Mucosa of descending colon (tissue), 3 donors: ENCODE measurements at regions not wholly inside any gene's neighbourhood (a gene's known extent, or its start where the extent isn't known, plus 50 kb on each side); places are given as distances from the start of the nearest gene placed in this dataset.

ENCODE experiments used
- ATAC-seq: fragments of 200-7000 bp; cut with Tn5 transposase; one replicate; pipeline ENCODE4 v1.9.1; 2020; ENCODE audit warnings: mild to moderate bottlenecking, moderate library complexity
- DNase-seq, 3 donors: peaks; one replicate each; pipeline ENCODE4 v3.0.0-alpha.2; 2020
- H3K36me3 ChIP-seq: fragments of 200-600 bp; one replicate; pipeline ENCODE4 v1.8.0; 2021; ENCODE audit warnings: low read depth, mild to moderate bottlenecking
- H3K4me1 ChIP-seq: fragments of 200-600 bp; one replicate; pipeline ENCODE4 v1.8.0; 2021; ENCODE audit warnings: low read depth, mild to moderate bottlenecking
- H3K4me3 ChIP-seq: fragments of 200-600 bp; one replicate; pipeline ENCODE4 v1.8.0; 2021; ENCODE audit warnings: mild to moderate bottlenecking
- H3K9me3 ChIP-seq: fragments of 200-600 bp; one replicate; pipeline ENCODE4 v1.8.0; 2021; ENCODE audit warnings: mild to moderate bottlenecking
- intact Hi-C, 2 donors: fragments of 100-400 bp; cut with DNase I in 1 of 2; cut with micrococcal nuclease in 1 of 2; formaldehyde crosslinking; loops; one replicate each; pipeline versions ENCODE4 v1.11.0 to v1.11.1; 2022; cut with DNase I, micrococcal nuclease
- TF ChIP-seq, protein P1 (sequence below): fragments of 200-600 bp; IDR thresholded peaks from one replicate; pipeline ENCODE4 v1.8.0; 2022; ENCODE audit warnings: antibody characterized with exemption, mild to moderate bottlenecking
- donor health status: DM: no; HTN: no; CAD: no; lungs with moderate emphysema.
- donor health status: DM: no; HTN: no; CAD: no.
- donor health status: DM: no; HTN: yes; CAD: no.

DNA sequence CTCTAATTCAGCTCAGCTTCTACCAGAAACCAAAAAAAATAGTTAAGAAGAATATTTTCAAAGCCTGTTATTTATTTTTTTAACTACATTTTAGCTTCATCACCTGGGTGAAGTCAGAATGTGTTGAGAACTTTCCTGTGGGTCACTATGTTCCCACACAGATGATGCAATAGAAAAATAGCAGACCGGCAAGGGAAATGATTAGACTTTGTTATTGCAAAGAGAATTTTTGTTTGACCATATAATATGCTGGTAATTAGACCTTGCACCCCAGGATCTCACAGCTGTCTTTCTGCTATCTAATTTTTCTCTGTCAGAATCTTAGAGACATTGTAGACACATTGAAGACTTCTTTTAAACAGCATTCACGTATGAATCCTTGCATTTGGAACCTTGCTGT, 299.3 kb downstream of the TBX15 start:
- Histone ChIP-seq H3K9me3 (no peaks in the 10 kb centered on the region), H3K36me3 (no peaks in the 10 kb centered on the region), H3K4me3 (no peak overlapping the region), H3K4me1 (no peaks in the 10 kb centered on the region)
- intact Hi-C loops = no loop called here
- ATAC-seq = no peak
- DNase-seq = no peak
- TF ChIP-seq, protein P1, sequence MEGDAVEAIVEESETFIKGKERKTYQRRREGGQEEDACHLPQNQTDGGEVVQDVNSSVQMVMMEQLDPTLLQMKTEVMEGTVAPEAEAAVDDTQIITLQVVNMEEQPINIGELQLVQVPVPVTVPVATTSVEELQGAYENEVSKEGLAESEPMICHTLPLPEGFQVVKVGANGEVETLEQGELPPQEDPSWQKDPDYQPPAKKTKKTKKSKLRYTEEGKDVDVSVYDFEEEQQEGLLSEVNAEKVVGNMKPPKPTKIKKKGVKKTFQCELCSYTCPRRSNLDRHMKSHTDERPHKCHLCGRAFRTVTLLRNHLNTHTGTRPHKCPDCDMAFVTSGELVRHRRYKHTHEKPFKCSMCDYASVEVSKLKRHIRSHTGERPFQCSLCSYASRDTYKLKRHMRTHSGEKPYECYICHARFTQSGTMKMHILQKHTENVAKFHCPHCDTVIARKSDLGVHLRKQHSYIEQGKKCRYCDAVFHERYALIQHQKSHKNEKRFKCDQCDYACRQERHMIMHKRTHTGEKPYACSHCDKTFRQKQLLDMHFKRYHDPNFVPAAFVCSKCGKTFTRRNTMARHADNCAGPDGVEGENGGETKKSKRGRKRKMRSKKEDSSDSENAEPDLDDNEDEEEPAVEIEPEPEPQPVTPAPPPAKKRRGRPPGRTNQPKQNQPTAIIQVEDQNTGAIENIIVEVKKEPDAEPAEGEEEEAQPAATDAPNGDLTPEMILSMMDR = no peak

DNA sequence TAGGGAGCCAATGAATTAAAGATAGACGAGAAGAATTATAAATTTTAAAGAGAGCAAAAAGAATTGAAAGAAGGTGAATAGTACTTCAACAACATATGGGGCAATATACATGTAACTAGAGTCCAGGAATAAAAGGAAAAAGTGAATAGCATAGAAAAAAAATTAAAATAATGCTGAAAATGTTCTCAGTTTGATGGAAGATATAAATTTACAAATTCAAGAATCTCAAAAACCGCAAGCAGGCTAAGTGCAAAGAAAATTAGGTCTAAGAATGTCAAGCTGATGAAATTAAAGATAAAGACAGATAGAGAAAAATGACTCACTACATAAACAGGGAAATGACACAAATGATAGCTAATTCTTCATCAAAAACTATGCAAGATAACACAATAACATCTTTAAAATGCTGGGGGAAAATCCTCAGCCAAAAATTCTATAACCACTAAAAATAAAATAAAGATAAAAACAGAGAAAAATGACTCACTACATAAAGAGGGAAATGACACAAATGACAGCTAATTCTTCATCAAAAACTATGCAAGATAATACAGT, 326.3 kb downstream of the TBX15 start:
- H3K9me3 ChIP-seq = no peaks in the 10 kb centered on the region
- intact Hi-C loops = no loop called here
- no peak overlapping the region for H3K4me3 ChIP-seq
- H3K36me3 ChIP-seq = no peaks in the 10 kb centered on the region
- no peak for ATAC-seq
- no peaks in the 10 kb centered on the region for H3K4me1 ChIP-seq
- DNase-seq = no peak
- TF ChIP-seq, protein P1 = no peak

DNA sequence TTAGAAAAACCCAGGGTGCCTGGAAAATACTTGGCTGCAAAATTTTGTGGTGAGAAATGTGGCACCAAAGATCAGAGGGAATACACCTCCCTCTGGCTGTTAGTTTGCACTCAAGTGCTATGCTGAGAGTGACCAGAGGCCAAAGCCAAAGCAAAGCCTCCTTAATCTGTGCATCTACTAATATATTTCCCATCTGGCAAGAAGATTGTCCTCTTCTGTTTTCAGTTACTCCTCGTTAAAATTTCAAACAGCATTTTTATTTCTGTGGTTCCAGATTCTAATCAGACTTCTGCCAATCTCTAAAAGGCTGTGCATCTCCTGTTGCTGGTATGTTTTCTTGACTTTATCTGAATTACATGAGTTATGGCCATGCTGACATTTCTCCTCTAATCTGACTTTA, 327.4 kb downstream of the TBX15 start:
- TF ChIP-seq, protein P1 = no peak
- intact Hi-C loops = no loop called here
- no peaks in the 10 kb centered on the region for H3K4me1 ChIP-seq
- H3K9me3 ChIP-seq = no peaks in the 10 kb centered on the region
- H3K4me3 ChIP-seq = no peak overlapping the region
- H3K36me3 ChIP-seq = no peaks in the 10 kb centered on the region
- no peak for DNase-seq
- no peak for ATAC-seq

- Histone ChIP-seq H3K4me3 (no peak overlapping the region), H3K9me3 (peaks cover 3% of the 10 kb centered on the region), H3K36me3 (no peaks in the 10 kb centered on the region), H3K4me1 (no peaks in the 10 kb centered on the region)
- TF ChIP-seq, protein P1 = no peak
- intact Hi-C loops = no loop called here
- DNase-seq (no peak), ATAC-seq (no peak)
These were observed 328.5 kb downstream of the TBX15 start for GRCh38 chr1:118659646-118660045.

GRCh38 chr1:118650107-118650807, 337.9 kb downstream of the TBX15 start:
- Histone ChIP-seq H3K9me3 (peaks cover 3% of the 10 kb centered on the region), H3K4me1 (no peaks in the 10 kb centered on the region), H3K4me3 (no peak overlapping the region), H3K36me3 (no peaks in the 10 kb centered on the region)
- DNase-seq = no peak
- intact Hi-C loops = no loop called here
- TF ChIP-seq, protein P1 = no peak
- no peak for ATAC-seq
